Brain microvascular endothelial cell (primary cell): ENCODE measurements at regions not wholly inside any gene's neighbourhood (a gene's known extent, or its start where the extent isn't known, plus 50 kb on each side); places are given as distances from the start of the nearest gene placed in this dataset.

ENCODE experiments used
- DNase-seq: peaks from one replicate; pipeline ENCODE4 v3.0.0-alpha.2; 2020
- H3K27ac ChIP-seq: fragments of 250-450 bp; sonication (Bioruptor Pico); 2 replicates; pipeline ENCODE4 v1.5.1; 2020; ENCODE audit warnings: mild to moderate bottlenecking, moderate library complexity
- H3K27me3 ChIP-seq: fragments of 250-450 bp; sonication (Bioruptor Pico); replicated peaks from 2 replicates; pipeline ENCODE4 v1.5.1; 2020; ENCODE audit warnings: mild to moderate bottlenecking
- H3K36me3 ChIP-seq: fragments of 250-450 bp; sonication (Bioruptor Pico); replicated peaks from 2 replicates; pipeline ENCODE4 v1.5.1; 2020; ENCODE audit warnings: mild to moderate bottlenecking
- H3K4me3 ChIP-seq: 2 replicates; pipeline ENCODE4 v1.5.1; 2011; ENCODE audit warnings: low read depth, mild to moderate bottlenecking, control low read depth, low read length, moderate library complexity
- in situ Hi-C: cut with HindIII; loops from 2 replicates; pipeline ENCODE4 v1.10.0; 2017; ENCODE audit warnings: low sequenced_read_pairs, low pct_ligation_motif_present
- TF ChIP-seq, protein P1 (sequence below): IDR thresholded peaks from 2 replicates; pipeline ENCODE4 v1.5.1; 2011; ENCODE audit warnings: low read depth, mild to moderate bottlenecking, moderate library complexity, low read length, control low read depth, inconsistent platforms; ENCODE audit errors: missing control alignments

DNA sequence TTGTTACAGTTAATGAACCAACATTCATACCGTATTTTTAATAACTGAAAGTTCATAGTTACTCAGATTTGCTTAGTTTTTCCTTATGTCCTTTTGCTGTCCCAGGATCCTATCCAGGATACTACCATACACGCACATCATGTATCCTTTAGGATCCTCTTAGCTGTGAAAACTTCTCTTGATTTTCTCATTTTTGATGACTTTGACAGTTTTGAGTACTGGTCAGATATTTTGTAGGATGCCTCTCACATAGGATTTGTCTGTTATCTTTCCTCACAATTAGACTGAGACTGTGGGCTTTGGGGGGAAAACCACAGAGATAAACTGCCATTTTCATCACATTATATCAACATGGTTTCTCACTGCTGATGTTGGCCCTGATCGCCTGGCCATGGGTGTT lies 491.3 kb upstream of the TRPC7 start:
- no peaks in the 10 kb centered on the region for H3K36me3 ChIP-seq
- in situ Hi-C loops, result no loop called here
- H3K27ac ChIP-seq, result no peak overlapping the region
- DNase-seq, result no peak
- no peak overlapping the region for H3K4me3 ChIP-seq
- H3K27me3 ChIP-seq, result no peaks in the 10 kb centered on the region
- TF ChIP-seq, protein P1, sequence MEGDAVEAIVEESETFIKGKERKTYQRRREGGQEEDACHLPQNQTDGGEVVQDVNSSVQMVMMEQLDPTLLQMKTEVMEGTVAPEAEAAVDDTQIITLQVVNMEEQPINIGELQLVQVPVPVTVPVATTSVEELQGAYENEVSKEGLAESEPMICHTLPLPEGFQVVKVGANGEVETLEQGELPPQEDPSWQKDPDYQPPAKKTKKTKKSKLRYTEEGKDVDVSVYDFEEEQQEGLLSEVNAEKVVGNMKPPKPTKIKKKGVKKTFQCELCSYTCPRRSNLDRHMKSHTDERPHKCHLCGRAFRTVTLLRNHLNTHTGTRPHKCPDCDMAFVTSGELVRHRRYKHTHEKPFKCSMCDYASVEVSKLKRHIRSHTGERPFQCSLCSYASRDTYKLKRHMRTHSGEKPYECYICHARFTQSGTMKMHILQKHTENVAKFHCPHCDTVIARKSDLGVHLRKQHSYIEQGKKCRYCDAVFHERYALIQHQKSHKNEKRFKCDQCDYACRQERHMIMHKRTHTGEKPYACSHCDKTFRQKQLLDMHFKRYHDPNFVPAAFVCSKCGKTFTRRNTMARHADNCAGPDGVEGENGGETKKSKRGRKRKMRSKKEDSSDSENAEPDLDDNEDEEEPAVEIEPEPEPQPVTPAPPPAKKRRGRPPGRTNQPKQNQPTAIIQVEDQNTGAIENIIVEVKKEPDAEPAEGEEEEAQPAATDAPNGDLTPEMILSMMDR, result no peak

DNA sequence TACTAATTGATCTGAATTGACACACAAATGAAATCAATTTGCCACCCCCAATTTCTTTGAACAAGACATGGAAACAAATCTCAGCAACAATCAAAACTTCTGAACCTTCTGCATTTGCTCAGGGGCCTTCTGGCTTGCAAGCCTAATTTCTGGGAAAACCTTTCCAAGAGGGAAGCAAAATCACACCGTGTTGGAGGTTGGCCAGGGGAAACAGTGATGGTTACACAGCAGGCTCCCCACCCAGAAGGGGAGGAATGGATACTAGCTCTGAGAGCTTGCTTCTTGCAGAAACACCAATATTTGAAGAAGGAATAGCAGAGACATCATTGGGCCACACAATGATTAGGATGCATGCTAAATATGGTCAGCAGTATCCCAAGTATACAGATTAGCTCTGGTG lies 488.6 kb upstream of the TRPC7 start:
- Histone ChIP-seq H3K27ac (no peak overlapping the region), H3K4me3 (no peak overlapping the region), H3K36me3 (no peaks in the 10 kb centered on the region), H3K27me3 (no peaks in the 10 kb centered on the region)
- no peak for DNase-seq
- in situ Hi-C loops, result no loop called here
- TF ChIP-seq, protein P1, result no peak

DNA sequence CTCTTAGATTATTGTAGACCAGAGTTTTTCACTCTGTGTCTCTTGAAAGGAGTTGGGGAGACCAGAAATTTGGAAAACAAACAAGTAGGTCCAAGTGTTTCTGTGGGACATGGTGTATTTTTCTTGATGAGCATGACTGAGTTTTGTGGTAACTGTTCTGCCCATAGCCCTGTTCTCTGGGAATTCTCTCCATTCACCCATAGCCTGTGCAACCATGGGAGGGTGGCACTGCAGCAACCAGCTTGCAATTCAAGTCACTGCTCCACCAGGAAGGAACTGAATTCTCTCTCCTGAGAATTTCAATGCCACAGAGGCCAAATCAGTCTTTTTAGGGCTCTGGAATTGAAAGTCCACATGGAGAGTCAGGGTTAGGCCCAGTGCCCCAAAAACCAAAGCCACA lies 475.3 kb upstream of the TRPC7 start:
- in situ Hi-C loops, result no loop called here
- no peak overlapping the region for H3K4me3 ChIP-seq

DNA sequence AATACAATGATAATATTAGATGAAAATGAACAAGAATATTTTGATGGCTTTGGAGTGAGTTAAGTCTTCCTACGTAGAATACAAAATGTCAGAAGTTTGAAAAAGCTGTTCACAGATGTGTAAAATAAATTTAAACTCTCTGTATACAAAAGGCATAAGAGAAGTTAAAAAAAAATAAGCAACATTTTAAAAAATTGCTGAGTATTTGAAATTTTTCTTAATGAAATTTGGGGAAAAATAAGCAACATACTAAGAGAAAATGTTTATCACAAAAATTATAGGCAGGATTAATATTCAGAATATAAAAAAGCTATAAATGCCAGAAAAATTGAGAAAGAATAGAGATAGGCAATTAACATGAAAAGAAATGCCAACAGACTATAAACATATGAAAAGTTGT lies 470.7 kb upstream of the TRPC7 start:
- Histone ChIP-seq H3K27ac (no peak overlapping the region), H3K27me3 (no peaks in the 10 kb centered on the region), H3K36me3 (no peaks in the 10 kb centered on the region), H3K4me3 (no peak overlapping the region)
- in situ Hi-C loops, result no loop called here
- TF ChIP-seq, protein P1, result no peak
- DNase-seq, result no peak

More for the DNA sequence above, 475.3 kb upstream of the TRPC7 start:
- Histone ChIP-seq H3K36me3 (no peaks in the 10 kb centered on the region), H3K27ac (no peak overlapping the region), H3K27me3 (no peaks in the 10 kb centered on the region)
- TF ChIP-seq, protein P1, result no peak
- no peak for DNase-seq

DNA sequence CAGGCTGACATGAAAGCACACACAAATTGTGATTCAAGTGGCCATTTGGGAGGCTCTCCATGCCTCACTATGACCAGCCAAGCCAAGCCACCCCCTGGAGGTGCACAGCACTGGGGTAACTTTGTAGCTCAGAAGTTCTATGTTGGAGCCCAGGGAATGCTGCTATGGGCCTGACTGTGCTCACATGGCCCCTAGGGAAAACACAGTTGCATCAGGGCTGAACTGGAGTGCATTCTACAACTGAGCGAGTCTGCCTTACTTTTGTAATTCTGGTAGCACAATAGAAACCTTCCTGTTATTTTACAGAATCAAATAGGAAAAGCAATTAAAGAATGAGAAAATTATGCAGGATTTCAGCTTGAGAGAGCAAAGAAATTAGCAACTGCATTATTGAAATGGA lies 455.5 kb upstream of the TRPC7 start:
- in situ Hi-C loops, result no loop called here
- no peak for DNase-seq

More for the DNA sequence above, 455.5 kb upstream of the TRPC7 start:
- Histone ChIP-seq H3K36me3 (no peaks in the 10 kb centered on the region), H3K4me3 (no peak overlapping the region), H3K27me3 (no peaks in the 10 kb centered on the region), H3K27ac (no peak overlapping the region)
- TF ChIP-seq, protein P1, result no peak
